GM21619 (cell line): ENCODE measurements at regions not wholly inside any gene's neighbourhood (a gene's known extent, or its start where the extent isn't known, plus 50 kb on each side); places are given as distances from the start of the nearest gene placed in this dataset.

ENCODE experiments used
- ATAC-seq: cut with Tn5 transposase; IDR thresholded peaks from one replicate; pipeline ENCODE4 v1.9.1; 2021; ENCODE audit not compliant: unreplicated experiment

DNA sequence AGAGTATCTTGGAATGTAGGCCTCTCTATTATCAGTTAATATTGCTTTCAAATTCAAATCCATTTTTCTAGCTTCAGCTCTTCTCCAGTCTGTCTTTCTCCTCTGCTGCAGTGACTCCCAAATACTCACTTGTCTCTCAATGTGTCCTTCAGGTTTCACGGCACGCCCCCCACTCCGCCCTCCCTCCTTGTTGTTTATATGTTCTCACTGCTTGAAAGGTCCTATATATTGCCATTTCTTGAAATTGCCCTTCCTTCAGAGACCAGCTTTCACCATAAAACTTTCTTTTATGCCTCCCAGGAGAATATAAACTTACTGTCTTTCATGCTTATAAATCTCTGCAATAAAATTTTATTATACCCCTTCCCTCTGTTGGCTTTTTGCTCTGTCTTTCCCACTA lies 668.2 kb downstream of the CCSER2 start:
- no peak for ATAC-seq

DNA sequence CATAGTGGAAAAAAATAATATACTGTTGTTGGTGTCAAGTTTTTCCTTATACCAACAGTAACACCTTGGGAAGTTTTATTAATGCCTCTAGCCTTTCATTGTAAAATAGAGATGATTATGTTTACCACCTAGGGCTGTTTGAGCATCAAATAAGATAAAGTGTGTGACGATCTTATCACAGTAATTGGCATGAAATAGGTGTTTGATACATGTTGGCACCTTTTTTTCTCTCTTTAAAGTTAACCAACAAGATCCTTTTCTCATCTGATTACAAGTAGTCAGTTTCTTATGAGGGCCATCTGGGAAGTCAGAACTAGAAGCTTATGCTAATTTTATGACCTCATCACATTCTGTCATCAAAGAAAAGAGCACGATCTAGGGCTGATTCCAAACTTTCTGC lies 669.5 kb downstream of the CCSER2 start:
- no peak for ATAC-seq

DNA sequence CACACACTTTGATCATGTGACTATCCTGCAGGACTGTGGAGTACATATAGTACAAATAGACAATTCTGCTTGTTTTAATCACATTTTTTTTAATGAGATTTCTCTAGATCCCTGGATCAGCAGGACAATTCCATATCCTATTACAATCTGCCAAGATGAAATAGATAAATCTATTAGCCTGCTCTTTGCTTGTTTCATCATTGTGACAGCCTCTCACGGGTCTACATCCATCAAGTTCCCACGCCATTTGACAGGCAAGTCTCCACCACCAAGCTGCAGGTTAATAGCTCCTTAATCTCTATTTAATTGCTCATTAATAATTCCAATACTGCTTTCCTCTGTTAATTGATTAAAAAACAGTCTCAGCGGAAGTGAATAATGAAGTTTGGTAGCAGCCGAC lies 671.5 kb downstream of the CCSER2 start:
- ATAC-seq, result no peak

DNA sequence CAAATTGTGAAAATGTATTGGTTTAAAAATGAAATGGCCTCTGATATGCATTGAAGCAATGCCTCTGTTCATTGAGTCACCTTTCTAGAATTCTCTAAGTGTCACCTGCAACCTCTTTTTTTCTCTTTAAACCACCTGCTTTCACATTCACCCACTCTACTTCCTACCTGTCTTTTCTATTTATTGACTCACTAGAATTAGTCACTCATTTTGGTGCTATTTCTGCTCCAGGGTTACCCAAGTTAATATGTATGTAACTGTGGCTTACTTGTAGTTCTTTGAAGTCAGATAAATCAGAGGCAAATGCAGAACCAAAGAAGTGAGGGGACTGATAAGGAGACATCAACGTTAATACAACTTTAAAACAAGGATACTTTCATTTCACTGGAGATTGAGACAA lies 674.7 kb downstream of the CCSER2 start:
- peak; percentile 61 for ATAC-seq

DNA sequence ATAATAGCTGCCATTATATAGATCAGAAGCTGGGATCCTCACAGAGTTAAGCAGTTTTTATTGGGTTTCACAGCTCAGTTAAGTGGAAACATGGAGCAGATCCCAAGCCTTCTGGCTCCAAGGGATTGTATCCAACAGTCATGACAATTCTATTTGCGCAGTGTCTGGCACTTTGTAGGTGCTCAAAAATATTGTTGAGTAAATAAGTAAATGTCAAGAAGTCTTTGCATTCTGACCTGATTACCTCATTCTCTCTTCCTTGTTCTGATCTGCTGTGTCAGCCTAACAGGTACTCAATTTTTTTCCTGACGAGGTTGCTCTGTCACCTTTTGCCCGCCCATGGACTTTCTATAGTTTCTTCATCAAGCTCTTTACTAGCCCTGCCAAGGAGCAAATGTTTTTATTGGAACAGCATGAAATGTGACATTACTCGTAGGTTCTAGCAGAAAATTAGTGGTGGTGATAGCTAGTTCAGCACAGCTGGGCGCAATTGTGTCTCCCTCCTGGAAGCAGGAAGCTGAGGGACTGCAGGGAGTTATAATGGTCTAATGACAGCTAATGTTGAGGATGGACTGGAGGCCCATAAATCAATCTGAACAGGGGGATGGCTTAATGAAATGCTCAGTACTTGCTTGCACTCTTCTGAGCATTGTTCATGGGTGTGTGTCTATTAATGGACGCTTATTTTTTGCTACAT lies 680.2 kb downstream of the CCSER2 start:
- no peak for ATAC-seq

DNA sequence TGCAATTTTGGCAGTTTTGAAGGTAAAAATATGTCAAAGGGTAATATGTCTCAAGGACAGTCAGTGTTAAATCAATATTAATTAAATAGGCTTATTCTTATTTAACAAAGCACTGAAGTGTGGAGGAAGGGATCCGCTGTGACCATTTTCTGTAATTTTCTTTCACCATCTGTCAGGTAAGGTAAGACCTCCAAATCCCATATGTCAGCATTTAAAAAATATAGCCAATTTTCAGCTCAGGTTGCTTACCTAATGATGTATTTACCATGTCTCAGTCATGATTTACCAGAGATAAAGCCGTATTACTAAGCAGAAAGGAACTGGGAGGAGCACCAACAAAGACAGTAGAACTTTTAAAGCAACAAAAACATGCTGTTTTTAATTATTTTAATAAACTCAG lies 683.9 kb downstream of the CCSER2 start:
- ATAC-seq, result no peak

DNA sequence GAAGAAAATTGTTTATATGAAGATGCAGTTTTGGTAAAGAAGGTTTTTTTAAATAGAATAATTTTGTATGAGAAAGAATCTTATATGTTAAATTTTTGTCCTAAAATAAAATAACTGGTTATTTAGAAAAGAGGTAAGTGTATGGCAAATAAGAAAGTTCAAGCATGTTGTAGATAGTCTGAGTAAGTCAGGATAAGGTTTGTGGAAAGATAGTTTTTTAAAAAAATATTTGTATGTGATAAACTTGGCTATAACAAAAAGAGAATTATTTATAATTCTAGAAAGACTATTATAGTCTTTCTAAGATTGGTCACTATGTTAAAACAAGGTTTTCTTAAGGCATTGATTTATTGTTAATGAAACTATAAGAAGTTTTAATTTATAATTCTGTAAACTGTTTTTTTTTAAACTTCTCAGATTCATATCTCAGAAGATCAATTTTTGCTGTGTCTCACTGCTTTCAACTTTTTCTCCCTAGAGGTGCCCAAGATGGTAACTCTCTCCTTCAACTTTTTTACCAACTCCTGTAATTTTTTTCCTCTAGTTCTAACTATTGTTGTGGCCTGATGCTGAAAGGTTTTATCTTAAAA lies 698.6 kb downstream of the CCSER2 start:
- no peak for ATAC-seq

DNA sequence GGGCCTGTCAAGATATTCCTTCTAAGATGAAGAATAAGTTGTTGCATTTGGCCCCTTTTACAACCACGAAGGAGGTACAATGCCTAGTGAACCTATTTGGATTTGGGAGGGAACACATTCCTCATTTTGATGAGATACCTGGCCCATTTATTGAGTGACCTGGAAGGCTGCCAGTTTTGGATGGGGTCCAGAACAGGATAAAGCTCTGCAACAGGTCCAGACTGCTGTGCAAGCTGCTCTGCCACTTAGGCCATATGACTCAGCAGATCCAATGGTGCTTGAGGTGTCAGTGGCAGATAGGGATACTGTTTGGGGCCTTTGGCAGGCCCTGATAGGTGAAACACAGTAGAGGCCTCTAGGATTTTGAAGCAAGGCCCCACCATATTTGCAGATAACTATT lies 704.6 kb downstream of the CCSER2 start:
- ATAC-seq, result no peak

DNA sequence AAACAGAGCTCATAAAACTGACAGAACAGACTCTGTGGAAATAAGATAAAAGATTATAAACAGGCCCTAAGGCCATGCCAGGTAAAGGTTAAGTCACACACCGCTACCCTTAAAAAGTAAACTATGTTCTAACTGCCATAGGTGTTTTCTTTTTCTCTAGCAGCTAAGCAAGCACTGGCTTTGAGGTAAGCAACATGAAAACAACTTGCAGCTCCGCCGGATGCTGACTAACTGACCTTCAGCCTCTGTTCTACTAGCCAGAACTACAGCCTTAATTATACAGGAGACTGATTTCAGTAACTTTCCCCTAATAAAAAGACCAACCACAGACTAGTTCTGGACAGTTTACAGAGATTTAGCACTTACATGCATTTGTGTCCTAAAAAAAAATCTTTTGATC lies 708.3 kb downstream of the CCSER2 start:
- ATAC-seq, result no peak

DNA sequence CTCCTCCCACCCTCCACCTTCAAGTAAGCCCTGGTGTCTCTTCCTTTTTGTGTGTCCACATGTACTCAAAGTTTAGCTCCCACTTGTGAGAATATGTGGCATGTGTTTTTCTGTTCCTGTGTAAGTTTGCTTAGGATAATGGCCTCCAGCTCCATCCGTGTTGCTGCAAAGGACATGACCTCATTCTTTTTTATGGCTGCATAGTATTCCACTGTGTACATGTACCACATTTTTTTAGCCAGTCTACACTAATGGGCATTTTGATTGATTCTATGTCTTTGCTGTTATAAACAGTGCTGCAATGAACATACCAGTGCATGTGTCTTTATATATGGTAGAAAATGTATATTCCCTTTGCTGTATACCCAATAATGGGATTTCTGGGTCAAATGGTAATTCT lies 710.9 kb downstream of the CCSER2 start:
- ATAC-seq, result no peak

DNA sequence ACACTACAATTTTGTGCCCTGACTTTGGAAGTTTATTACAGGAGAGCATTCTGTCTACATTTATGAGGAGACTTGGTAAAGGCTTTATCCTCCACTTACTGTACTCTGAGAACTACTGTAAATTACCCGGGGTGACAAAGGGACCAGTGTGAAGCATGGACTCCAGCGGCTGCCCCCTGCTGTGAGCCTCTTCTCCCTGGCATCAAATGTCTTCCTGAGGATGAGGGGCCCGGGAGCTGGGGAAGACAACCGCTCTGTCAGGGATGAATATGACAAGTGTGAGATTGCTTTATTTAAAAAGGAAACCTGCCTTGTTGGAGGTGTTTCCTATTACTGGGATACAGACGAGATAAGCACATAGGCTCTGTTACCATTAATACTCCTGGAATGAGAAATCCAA lies 714.8 kb downstream of the CCSER2 start:
- no peak for ATAC-seq

DNA sequence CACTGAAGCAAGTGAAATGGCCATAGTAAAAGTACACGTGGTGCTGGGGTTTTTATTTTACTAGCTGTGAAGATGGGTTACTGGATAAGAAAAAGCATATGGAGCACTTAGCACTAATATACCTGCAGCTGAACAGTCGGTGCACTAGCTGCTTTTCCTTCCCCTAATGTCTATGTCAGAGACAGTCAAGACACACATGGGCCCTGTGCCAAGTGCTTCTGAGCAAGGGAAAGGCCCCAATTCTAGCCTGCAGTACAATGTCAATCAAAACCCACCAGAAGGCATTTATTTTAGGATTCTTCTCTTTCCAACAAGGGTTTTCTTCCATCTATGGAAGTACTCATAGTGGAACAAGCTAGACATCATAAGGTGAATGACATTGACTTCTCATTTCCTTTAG lies 716.7 kb downstream of the CCSER2 start:
- no peak for ATAC-seq

DNA sequence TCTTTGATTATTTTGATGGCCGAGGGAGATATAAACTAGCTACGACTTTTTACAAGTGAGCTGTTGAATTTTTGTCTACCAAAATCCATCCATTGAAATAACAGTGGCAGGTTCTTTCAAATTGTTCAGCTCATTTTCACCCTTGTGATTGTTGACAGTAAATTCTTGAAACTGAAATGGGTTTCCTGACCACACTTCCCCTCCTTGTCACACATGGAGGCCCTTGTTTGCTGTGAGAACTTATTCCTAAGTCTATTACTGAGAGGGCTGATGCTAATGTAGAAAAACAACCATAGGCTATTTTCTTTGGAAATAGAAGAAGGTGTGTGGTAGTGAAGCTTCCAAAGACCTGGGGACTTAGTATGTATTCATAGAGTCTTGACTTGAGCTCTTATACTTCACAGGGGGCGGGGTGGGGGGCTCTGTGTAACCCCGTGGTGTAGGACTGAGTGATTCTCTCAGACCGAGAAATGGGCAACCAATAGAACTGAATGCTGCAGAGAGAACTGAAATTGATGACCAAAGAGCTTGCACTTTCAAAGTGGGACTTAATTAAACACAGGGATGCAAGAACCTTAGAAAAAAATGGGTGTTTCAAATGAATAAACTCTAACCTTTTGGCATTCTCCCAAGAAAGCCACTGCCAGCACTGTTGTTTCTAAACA lies 718.9 kb downstream of the CCSER2 start:
- ATAC-seq, result no peak

DNA sequence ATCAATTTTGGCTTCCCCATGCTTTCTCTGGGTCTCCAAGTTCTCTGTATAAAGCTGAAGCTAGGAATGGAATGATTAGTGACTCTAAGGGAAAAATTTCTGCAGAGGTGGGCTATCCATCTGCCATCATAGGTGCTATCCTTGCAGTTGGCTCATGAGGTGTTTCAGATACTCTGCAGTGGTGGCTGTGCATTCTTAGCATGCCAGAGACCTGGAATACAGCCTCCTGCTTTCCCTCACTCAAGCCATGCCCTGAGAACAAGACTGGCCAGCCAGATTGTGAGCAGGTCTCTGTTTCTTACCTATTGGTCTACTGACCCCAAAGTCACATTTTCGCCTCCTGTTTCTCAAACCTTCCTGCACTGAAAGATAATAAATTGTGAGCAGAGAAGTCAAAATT lies 719.6 kb downstream of the CCSER2 start:
- ATAC-seq, result no peak

DNA sequence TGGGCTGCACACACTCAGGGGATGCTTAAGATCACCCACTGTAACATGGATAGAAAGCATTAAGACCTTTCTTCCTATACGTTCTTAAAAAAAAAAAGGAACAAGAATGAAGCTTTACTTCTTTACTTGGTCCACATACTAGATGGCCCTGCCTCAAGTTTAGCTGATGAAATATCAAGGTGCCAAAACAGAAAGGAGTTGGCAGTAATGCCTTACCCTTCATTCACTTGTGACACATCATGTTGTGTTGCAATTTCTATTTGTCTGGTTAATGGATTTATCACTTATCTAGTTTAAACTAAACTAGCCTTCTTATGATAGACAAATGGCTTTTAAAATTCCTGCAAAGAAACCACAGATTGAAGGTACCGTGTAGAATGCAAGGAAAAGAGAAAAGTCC lies 720.3 kb downstream of the CCSER2 start:
- no peak for ATAC-seq

DNA sequence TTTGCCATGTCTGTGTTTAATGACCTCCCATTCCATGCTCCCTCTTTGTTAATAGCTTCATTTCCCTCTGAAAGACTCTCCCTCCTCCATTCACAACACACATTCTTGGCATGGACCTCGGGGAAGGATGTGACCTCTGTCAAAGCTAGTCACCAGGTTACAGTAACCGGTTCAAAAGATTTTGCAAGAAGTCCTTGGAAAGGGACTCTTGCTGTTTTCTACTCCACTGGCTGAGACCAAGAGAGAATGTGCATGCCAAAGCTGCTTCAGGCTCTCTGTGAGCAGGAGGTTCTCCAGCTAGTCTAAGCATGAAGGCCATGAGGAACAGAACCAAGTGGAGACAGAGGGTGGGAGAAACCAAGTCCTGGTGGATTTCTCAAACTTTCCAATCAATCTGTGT lies 732.6 kb downstream of the CCSER2 start:
- ATAC-seq, result no peak

DNA sequence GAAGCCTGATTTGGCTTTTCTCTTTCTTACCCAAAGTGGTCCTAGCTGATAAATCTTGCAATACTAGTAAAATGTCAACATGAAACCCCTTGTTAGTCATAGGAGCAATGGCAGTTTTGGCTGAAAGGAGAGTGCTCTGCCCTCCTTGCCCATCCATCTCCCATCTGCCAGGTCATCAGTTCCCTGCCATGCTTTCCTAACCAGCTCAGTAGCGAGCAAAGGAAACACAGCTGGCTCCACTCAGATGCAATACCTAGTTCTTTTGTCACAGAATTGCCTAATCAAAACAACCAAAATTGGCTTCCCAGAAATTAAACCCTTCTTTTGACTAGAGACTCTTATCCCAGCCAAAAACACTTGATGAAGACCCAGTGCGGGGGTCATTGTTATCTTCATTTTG lies 733.0 kb downstream of the CCSER2 start:
- ATAC-seq, result no peak

DNA sequence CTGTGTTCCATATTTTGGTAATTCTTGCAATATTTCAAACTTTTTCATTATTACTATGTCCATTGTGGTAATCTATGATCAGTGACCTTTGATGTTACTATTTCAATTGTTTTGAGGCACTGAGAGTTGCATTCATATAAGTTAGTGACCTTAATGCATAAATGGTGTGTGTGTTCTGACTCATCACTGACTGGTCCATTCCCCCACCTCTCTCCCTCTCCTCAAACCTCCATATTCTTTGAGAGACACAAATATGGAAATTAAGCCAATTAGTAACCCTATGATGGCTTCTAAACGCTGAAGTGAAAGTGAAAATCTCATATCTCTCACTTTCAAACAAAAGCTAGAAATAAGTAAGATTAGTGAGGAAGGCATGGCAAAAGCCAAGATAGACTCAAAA lies 739.6 kb downstream of the CCSER2 start:
- ATAC-seq, result no peak

DNA sequence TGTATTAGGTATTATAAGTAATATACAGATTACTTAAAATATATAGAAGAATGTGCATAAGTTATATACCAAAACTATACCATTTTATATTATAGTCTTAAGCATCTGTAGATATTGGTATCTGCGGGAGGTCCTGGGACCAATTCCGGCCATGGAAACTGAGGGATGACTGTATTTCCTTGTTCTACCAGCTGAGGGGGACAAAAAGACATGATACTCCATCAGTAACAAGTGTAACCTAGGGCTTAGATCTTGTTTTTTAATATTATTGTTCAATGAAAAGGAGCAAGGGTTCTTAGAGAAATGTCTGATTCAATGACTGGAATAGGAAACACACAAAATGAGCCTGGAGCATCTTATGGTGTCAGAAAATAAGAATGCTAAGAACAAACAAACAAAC lies 752.5 kb downstream of the CCSER2 start:
- ATAC-seq, result no peak

DNA sequence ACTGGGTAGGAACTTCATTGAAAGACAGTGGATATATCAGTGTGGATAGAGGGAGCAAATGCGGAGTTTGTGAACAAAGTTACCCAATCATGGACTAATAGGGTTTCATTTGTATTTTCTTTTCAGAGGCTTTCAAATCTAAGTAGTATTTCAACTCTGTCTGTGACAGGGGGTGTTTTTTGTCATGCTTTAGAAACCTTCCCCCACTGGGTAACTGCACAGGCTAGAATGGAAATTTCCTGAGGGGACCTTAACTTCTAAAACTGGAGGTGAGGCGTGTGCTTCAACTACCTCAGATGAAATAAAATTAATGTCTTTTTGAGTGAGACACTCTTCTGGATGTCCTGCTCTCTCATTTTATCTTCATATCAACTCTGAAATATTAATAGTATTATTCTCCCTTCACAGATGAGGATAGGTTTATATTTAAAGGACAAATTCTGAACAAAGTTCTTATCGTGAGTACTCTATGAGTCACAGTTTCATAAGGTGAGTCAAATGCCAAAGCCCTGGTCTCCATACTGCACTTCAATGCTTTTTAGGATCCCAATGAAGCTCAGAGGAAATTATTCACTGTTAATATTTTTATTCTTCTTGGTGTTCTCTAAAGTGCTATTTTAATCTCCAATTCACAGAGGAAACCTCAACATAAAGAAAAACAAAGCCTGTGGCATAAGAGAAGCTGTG lies 770.6 kb downstream of the CCSER2 start:
- ATAC-seq, result no peak

DNA sequence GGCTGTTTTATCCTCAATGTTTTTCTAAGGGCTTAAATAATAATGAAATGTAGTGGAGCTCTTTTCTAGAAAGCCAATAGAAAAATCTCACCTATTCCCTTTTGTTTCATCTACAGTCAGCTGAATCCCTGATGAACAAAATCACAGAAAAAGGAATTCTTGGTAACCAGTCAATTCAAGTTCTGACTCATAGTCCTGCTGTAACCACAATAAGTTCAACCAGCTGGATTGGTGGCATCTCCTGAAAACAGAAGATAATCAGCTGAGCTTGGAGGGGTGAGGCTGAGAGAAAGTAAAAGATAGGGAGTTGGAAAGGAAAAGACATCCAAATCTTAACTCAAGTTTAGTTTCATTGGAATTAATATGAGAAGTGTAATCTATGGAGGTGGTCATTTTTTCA lies 772.1 kb downstream of the CCSER2 start:
- no peak for ATAC-seq

DNA sequence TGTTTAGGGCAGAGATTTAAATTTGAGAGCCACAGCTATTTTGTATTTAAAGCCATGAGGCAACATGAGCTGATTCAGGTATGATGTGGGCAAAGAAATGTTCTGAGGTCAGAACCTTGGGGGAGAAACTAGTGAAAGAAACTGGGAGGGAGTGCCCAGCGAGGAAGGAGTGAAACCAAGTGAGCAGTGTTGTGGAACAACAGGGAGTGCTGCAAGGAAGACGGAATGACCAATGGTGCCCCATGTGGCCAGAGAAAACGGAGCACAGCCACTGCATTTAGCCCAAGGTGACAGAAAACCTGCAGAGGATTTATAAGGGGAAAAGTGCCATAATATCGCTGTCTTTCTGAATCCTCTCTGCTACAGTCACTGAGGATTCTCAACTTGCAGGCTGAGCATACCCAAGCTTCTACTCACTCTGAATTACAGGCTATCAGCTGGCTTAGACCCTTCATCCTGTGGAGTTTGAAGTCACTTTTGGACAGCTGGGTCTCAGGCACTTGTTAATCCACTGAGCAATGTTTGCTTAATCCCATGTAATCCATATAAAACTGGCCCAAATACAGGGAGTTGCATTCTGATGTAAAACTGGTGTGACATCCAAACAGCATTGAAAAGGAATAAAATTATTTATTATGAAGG lies 777.3 kb downstream of the CCSER2 start:
- no peak for ATAC-seq
